ENCODE measurements at regions not wholly inside any gene's neighbourhood (a gene's known extent, or its start where the extent isn't known, plus 50 kb on each side); places are given as distances from the start of the nearest gene placed in this dataset.

- dilution Hi-C loops (cut with HindIII; ENCODE audit: low sequenced_read_pairs, unreplicated experiment) = no loop called here
- H2BK120ac ChIP-seq (ENCODE audit: low read depth, low read length) = no peak overlapping the region
- H3K4me1 ChIP-seq (ENCODE audit: control insufficient read depth, insufficient read depth, low read length) = no peaks in the 10 kb centered on the region
- no peak overlapping the region for H3K23ac ChIP-seq (ENCODE audit: low read depth, low read length)
- no peaks in the 10 kb centered on the region for H3K79me1 ChIP-seq (ENCODE audit: low read depth in 1 of 2, low read length in 2 of 2)
- intact Hi-C loops (cut with micrococcal nuclease) = no loop called here
- no CpG with 5 or more reads among the region's 3 CpGs for whole genome bisulfite sequencing, 2 experiments (ENCODE audit: extremely low coverage in 2 of 2, insufficient read length in 1 of 2)
- no peak overlapping the region for H2BK15ac ChIP-seq (ENCODE audit: low read depth, low read length)
- H3K18ac ChIP-seq (ENCODE audit: low read depth, low read length) = no peak overlapping the region
- ChIA-PET CTCF (interaction anchor here (0.5 kb wide), 1 partner anchor 208 kb away, joined by 3 read pairs; no protein-coding TSS in a partner anchor), POLR2A (ENCODE audit: unreplicated experiment) (no interaction called here)
- H2AK9ac ChIP-seq (replicated peaks; ENCODE audit: low read depth, low read length, poor library complexity) = no peak overlapping the region
- H3K27ac ChIP-seq (ENCODE audit: insufficient read depth, low read length) = no peak overlapping the region
- H4K5ac ChIP-seq (ENCODE audit: low read depth, low read length) = no peak overlapping the region
- H3K9ac ChIP-seq (ENCODE audit: low read depth, low read length) = no peak overlapping the region
- no peak overlapping the region for H2AK5ac ChIP-seq (ENCODE audit: low read depth, low read length)
- no peak overlapping the region for H3K4me3 ChIP-seq (ENCODE audit: insufficient read depth, low read depth, low read length)
- peaks cover 4% of the 10 kb centered on the region; the same call in 1 of the 2 replicates for H3K9me3 ChIP-seq (ENCODE audit: control insufficient read depth, insufficient read depth, low read length)
- H2BK5ac ChIP-seq (ENCODE audit: low read depth, low read length, poor library complexity, severe bottlenecking) = no peak overlapping the region
- H3K27me3 ChIP-seq (ENCODE audit: control insufficient read depth, insufficient read depth, low read length) = no peaks in the 10 kb centered on the region
- H3K9me1 ChIP-seq (ENCODE audit: insufficient read depth, low read length) = no peaks in the 10 kb centered on the region
- no peak for DNase-seq
- no peak overlapping the region for H2BK20ac ChIP-seq (ENCODE audit: low read depth, low read length)
- H4K8ac ChIP-seq (ENCODE audit: low read depth in 2 of 2, low read length in 2 of 2) = no peak overlapping the region
- no peak for ATAC-seq (ENCODE audit: low read depth)
- H4K20me1 ChIP-seq (ENCODE audit: insufficient read depth, low read length) = no peaks in the 10 kb centered on the region
- H3K4me2 ChIP-seq (ENCODE audit: low read depth, low read length) = no peak overlapping the region
- H3K14ac ChIP-seq (replicated peaks; ENCODE audit: low read depth, low read length) = no peak overlapping the region
- BruUV-seq (replicated peaks) = no TSS peak
- H3K4ac ChIP-seq (ENCODE audit: low read depth, low read length) = no peak overlapping the region
- no peak overlapping the region for H2AFZ ChIP-seq (replicated peaks; ENCODE audit: low read length, poor library complexity)
- H3K36me3 ChIP-seq (ENCODE audit: control insufficient read depth, insufficient read depth, low read length) = no peaks in the 10 kb centered on the region
- in situ Hi-C loops (cut with MboI; ENCODE audit: low sequenced_read_pairs) = no loop called here
- H3K56ac ChIP-seq (ENCODE audit: extremely low read depth, insufficient read depth, low read length) = no peak overlapping the region
- TF ChIP-seq POLR2A (IDR thresholded peaks at IDR 0.05; ENCODE audit: low read depth, low read length) (no peak), RAD21 (IDR thresholded peaks at IDR 0.05; ENCODE audit: low read length) (no peak)
- H4K91ac ChIP-seq (ENCODE audit: insufficient read depth, low read depth, low read length) = no peak overlapping the region
Observed at GRCh38 chr4:95749204-95749603, 90.7 kb upstream of the PDHA2 start.
